ENCODE measurements at regions not wholly inside any gene's neighbourhood (a gene's known extent, or its start where the extent isn't known, plus 50 kb on each side); places are given as distances from the start of the nearest gene placed in this dataset.

DNA sequence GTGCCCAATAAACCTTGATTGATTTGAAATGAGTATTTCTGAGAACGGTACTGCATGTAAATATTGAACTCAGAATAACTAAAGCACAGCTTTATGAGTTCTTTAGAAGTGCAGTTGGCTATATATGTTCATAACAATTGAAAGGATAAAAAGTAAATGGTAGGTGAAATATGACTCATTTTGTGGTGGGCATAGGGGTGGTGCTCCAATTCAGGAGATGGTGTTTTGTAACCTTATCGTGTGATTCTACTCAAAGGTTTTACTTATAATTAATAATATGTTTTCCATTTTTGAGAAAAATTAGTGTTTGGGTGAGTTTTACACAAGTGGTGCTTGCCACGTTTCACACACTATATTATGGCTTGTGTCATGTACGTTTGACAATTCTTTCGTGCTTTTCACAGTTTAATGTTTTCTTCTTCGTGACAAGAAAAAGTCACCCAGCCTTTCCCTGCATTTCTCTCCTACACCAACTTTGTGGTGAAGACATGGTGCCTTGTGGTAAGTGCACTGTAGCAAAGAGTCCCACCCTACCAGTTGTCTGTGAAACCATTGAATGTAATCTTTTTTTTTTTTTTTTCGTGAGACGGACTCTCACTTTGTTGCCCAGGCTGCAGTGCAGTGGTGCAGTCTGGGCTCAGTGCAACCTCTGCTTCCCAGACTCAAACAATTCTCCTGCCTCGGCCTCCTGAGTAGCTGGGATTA lies 492.5 kb upstream of the SGCD start:
- Histone ChIP-seq H3K36me3 (ENCODE audit: control insufficient read depth, insufficient read depth, low read length) (no peaks in the 10 kb centered on the region), H3K9ac (ENCODE audit: insufficient read depth in 1 of 2, low read depth in 2 of 2, low read length in 2 of 2) (no peak overlapping the region), H3K4me1 (replicated peaks in 1 of 2; ENCODE audit: control insufficient read depth in 2 of 2, insufficient read depth in 2 of 2, low read length in 2 of 2) (no peaks in the 10 kb centered on the region), H3K4me2 (ENCODE audit: insufficient read depth, low read length) (no peak overlapping the region), H3K4me3 (no peak overlapping the region), H3K27ac (ENCODE audit: extremely low read depth, low read depth, low read length) (no peak overlapping the region), H3K9me1 (ENCODE audit: control insufficient read depth, insufficient read depth, low read length) (no peaks in the 10 kb centered on the region), H3K79me2 (ENCODE audit: control insufficient read depth, insufficient read depth, low read length) (no peaks in the 10 kb centered on the region), H2AFZ (ENCODE audit: low read depth, low read length) (no peak overlapping the region), H4K20me1 (replicated peaks; ENCODE audit: control insufficient read depth, insufficient read depth, low read length) (no peaks in the 10 kb centered on the region), H3K9me3 (replicated peaks; ENCODE audit: control insufficient read depth, insufficient read depth, low read depth, low read length) (no peaks in the 10 kb centered on the region), H3K27me3 (ENCODE audit: control insufficient read depth in 2 of 2, insufficient read depth in 2 of 2, low read length in 2 of 2) (no peaks in the 10 kb centered on the region)
- intact Hi-C loops (cut with micrococcal nuclease), result no loop called here
- WGBS (ENCODE audit: insufficient coverage, low coverage, missing lambda C conversion rate), result 0% methylated on average over 9 of the region's 9 CpGs
- no peak for ATAC-seq
- ChIA-PET POLR2A (no interaction called here), CTCF (ENCODE audit: low intra/inter-chr PET ratio) (no interaction called here)
- no peak for DNase-seq (ENCODE audit: extremely low read depth in 1 of 4, low spot score in 3 of 4)
- BruUV-seq (replicated peaks), result no TSS peak
- in situ Hi-C loops (cut with MboI), result no loop called here
- TF ChIP-seq PML (IDR thresholded peaks at IDR 0.05; ENCODE audit: low read length), result no peak
- TF ChIP-seq GABPA (tag; conservative IDR thresholded peaks at IDR 0.05; ENCODE audit: low read depth), result no peak
- no peak for TF ChIP-seq SMARCE1 (IDR thresholded peaks at IDR 0.05)
- no peak for TF ChIP-seq CSDE1 (IDR thresholded peaks at IDR 0.05)
- TF ChIP-seq NUFIP1 (IDR thresholded peaks at IDR 0.05; ENCODE audit: partially characterized antibody), result no peak
- TF ChIP-seq POLR2A (conservative IDR thresholded peaks at IDR 0.05), result no peak
- TF ChIP-seq, protein P1, sequence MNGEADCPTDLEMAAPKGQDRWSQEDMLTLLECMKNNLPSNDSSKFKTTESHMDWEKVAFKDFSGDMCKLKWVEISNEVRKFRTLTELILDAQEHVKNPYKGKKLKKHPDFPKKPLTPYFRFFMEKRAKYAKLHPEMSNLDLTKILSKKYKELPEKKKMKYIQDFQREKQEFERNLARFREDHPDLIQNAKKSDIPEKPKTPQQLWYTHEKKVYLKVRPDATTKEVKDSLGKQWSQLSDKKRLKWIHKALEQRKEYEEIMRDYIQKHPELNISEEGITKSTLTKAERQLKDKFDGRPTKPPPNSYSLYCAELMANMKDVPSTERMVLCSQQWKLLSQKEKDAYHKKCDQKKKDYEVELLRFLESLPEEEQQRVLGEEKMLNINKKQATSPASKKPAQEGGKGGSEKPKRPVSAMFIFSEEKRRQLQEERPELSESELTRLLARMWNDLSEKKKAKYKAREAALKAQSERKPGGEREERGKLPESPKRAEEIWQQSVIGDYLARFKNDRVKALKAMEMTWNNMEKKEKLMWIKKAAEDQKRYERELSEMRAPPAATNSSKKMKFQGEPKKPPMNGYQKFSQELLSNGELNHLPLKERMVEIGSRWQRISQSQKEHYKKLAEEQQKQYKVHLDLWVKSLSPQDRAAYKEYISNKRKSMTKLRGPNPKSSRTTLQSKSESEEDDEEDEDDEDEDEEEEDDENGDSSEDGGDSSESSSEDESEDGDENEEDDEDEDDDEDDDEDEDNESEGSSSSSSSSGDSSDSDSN (IDR thresholded peaks at IDR 0.05; ENCODE audit: borderline replicate concordance in 1 of 2, low read depth in 2 of 2, low read length in 2 of 2), result no peak
- no peak for TF ChIP-seq SUPT5H (IDR thresholded peaks at IDR 0.05)
- TF ChIP-seq ZBED1 (IDR thresholded peaks at IDR 0.05), result no peak
- no peak for TF ChIP-seq PHF8 (IDR thresholded peaks at IDR 0.05; ENCODE audit: borderline replicate concordance, low read length)
- no peak for FAIRE-seq
